ENCODE measurements at regions not wholly inside any gene's neighbourhood (a gene's known extent, or its start where the extent isn't known, plus 50 kb on each side); places are given as distances from the start of the nearest gene placed in this dataset.
"Not testable (repeated sequence)": the region's sequence is repeated elsewhere in the genome, so short reads cannot be mapped to it uniquely, and the experiment has no call there.

DNA sequence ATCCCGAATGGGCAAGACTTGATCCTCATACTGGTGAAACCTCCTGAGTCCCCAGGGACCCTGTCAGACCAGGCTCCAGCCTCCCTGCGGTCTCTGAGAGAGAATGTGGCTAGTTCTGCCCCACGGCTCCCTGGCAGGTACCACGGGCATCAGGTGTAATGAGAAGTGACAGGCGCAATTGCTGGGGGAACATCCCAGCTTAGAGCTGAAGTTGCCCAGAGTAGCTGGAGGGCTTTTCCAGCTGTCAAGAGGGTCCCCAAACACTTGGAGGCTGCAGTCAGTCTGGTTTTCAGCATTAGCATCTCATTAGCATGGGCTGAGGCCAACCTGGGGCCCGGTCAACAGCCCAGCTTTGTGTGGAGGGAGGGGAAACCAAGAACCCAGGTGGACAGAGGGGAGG, 100.0 kb upstream of the TMEM132E start:
- TF ChIP-seq, protein P1, sequence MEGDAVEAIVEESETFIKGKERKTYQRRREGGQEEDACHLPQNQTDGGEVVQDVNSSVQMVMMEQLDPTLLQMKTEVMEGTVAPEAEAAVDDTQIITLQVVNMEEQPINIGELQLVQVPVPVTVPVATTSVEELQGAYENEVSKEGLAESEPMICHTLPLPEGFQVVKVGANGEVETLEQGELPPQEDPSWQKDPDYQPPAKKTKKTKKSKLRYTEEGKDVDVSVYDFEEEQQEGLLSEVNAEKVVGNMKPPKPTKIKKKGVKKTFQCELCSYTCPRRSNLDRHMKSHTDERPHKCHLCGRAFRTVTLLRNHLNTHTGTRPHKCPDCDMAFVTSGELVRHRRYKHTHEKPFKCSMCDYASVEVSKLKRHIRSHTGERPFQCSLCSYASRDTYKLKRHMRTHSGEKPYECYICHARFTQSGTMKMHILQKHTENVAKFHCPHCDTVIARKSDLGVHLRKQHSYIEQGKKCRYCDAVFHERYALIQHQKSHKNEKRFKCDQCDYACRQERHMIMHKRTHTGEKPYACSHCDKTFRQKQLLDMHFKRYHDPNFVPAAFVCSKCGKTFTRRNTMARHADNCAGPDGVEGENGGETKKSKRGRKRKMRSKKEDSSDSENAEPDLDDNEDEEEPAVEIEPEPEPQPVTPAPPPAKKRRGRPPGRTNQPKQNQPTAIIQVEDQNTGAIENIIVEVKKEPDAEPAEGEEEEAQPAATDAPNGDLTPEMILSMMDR (IDR thresholded peaks at IDR 0.05; ENCODE audit: control insufficient read depth, insufficient read depth, low read depth, low read length, missing control alignments), result no peak
- H3K4me3 ChIP-seq (ENCODE audit: control insufficient read depth, low read depth, low read length), result no peak overlapping the region
- no peak for DNase-seq (ENCODE audit: low read depth)

DNA sequence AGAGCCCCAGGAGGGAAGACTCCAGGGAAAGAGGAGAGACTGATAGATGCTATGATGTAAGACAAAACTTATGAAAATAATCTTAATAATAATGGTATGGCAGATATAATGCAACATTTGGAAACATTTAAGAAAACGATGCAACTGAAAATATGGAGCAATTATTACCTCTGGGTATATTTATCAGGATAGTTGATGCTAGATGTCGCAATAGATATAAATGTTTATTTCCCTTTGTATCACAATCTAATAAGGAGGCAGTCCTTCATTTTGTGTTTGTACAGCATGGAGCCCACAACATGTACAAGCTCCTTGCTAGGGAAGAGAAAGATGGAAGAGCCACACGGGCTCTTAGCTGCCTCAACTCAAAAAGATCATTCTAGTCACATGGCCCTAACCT, 101.1 kb upstream of the TMEM132E start:
- H3K4me3 ChIP-seq (ENCODE audit: control insufficient read depth, low read depth, low read length), result no peak overlapping the region
- DNase-seq (ENCODE audit: low read depth), result no peak
- TF ChIP-seq, protein P1 (IDR thresholded peaks at IDR 0.05; ENCODE audit: control insufficient read depth, insufficient read depth, low read depth, low read length, missing control alignments), result no peak

DNA sequence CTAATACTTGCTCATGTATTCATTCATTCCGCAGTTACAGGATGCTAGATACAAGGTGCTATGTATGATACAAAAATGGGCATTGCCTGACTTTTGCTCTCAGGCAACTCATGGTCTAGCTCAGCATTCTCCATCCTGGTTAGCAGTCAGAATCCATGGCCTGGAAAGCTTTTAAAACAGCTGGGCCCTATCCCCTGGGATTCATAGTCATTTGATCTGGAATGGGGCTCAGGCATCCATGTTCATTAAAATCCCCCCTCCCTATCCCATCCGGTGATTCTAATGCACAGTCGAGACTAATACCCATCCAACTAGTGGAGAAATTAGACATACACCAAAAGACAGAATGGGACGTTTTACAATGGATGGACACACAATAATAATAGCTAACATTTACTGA, 104.1 kb upstream of the TMEM132E start:
- DNase-seq (ENCODE audit: low read depth), result no peak
- TF ChIP-seq, protein P1 (IDR thresholded peaks at IDR 0.05; ENCODE audit: control insufficient read depth, insufficient read depth, low read depth, low read length, missing control alignments), result no peak
- H3K4me3 ChIP-seq (ENCODE audit: control insufficient read depth, low read depth, low read length), result no peak overlapping the region

DNA sequence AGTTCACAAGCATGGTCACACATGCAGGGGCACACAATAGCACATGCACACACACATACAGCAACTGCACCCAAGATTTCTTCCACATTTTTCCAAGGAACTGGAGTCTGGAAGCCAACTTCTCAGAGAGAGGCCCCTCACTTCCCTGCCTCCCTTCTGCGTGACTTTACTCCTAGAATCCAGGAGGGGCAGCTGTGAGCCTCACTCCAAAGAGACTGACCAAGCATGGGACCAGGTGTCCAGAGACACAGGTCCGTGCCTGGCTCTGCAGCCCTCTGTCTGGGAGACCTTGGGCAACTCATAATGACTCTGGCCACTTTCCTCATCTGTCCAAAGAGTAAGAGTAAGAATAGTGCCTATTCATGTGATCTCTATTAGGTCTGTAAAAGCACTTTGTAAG, 104.7 kb upstream of the TMEM132E start:
- TF ChIP-seq, protein P1 (IDR thresholded peaks at IDR 0.05; ENCODE audit: control insufficient read depth, insufficient read depth, low read depth, low read length, missing control alignments), result no peak
- DNase-seq (ENCODE audit: low read depth), result no peak
- no peak overlapping the region for H3K4me3 ChIP-seq (ENCODE audit: control insufficient read depth, low read depth, low read length)

DNA sequence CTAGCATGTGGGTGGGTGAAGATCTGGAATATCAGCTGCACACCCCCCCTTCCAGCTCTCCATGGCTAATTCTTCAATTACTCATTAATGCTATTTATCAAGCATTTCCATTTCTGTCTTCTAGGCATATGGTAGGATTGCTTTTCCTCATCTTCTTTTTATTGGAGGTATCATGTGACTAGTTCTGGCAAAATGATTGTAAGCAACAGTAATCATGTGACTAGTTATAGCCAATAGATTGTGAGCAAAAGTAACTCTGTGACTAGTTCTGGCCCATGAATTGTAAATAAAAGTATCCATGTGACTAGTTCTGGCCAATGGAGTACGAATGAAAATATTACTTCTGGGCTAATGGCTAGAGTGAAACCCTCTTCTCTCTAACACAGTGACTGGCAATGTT, 107.0 kb upstream of the TMEM132E start:
- TF ChIP-seq, protein P1 (IDR thresholded peaks at IDR 0.05; ENCODE audit: control insufficient read depth, insufficient read depth, low read depth, low read length, missing control alignments), result no peak
- no peak for DNase-seq (ENCODE audit: low read depth)

DNA sequence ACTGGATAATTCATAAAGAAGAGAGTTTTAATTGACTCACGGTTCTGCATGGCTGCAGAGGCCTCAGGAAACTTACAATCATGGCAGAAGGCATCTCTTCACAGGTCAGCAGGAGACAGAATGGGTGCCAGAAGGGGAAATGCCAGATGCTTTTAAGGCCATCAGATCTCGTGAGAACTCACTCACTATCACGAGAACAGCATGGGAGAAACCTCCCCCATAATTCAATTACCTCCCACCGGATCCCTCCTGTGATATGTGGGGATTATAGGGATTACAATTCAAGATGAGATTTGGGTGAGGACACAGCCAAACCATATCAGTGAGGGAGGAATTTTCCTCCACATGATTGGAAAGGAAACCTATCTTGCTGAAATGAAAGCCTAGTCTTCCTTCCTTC, 108.1 kb upstream of the TMEM132E start:
- DNase-seq (ENCODE audit: low read depth); H3K4me3 ChIP-seq (ENCODE audit: control insufficient read depth, low read depth, low read length): not testable (repeated sequence)

More for the DNA sequence above, 107.0 kb upstream of the TMEM132E start:
- no peak overlapping the region for H3K4me3 ChIP-seq (ENCODE audit: control insufficient read depth, low read depth, low read length)

DNA sequence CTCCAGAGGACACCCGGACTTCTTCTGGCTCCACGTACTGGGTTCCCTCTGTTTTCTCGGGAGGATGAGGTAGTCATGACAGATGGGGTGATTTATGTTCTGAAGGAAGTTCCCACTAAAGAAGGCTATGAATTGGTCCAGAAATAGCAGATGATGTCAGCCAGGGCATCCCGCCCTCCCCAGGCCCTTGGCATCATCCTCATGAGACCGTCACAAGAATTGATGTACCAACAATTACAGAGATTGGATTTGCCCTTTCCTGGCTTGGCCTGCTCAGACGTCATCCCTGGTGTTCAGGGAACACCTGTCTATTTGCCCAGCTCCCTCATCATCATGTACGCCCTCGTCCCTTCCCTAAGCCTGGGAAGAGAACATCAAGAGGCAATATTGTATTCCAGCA, 102.8 kb upstream of the CCL1 start:
- H3K4me3 ChIP-seq (ENCODE audit: control insufficient read depth, low read depth, low read length), result no peak overlapping the region
- TF ChIP-seq, protein P1 (IDR thresholded peaks at IDR 0.05; ENCODE audit: control insufficient read depth, insufficient read depth, low read depth, low read length, missing control alignments), result no peak
- no peak for DNase-seq (ENCODE audit: low read depth)

Data from AG09309 (cell line).